ENCODE measurements at regions not wholly inside any gene's neighbourhood (a gene's known extent, or its start where the extent isn't known, plus 50 kb on each side); places are given as distances from the start of the nearest gene placed in this dataset.
"Not testable (repeated sequence)": the region's sequence is repeated elsewhere in the genome, so short reads cannot be mapped to it uniquely, and the experiment has no call there.

DNA sequence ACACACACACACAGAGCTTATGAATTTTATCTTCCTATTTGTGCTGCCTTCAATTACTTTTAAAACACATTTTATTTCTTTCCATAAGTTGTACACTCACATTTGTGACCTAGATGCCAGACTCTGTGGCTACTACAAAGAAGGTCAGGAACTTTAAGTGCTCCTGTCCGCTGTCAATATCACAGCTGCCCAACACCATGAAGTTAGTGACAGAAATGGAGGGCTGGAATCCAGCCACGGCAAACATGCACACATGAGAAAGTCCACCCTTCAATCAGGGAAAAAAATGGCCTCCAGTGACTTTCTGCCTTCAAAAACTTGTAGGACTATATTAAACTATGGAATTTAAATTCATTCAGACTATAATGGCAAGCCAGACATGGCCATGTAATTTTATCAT lies 334.4 kb upstream of the FSTL5 start:
- no peak overlapping the region for H3K4me3 ChIP-seq (ENCODE audit: low read length)
- no peak for DNase-seq (ENCODE audit: low read depth)
- TF ChIP-seq, protein P1, sequence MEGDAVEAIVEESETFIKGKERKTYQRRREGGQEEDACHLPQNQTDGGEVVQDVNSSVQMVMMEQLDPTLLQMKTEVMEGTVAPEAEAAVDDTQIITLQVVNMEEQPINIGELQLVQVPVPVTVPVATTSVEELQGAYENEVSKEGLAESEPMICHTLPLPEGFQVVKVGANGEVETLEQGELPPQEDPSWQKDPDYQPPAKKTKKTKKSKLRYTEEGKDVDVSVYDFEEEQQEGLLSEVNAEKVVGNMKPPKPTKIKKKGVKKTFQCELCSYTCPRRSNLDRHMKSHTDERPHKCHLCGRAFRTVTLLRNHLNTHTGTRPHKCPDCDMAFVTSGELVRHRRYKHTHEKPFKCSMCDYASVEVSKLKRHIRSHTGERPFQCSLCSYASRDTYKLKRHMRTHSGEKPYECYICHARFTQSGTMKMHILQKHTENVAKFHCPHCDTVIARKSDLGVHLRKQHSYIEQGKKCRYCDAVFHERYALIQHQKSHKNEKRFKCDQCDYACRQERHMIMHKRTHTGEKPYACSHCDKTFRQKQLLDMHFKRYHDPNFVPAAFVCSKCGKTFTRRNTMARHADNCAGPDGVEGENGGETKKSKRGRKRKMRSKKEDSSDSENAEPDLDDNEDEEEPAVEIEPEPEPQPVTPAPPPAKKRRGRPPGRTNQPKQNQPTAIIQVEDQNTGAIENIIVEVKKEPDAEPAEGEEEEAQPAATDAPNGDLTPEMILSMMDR (IDR thresholded peaks at IDR 0.05; ENCODE audit: insufficient read depth, low read depth, low read length, missing control alignments): no peak

DNA sequence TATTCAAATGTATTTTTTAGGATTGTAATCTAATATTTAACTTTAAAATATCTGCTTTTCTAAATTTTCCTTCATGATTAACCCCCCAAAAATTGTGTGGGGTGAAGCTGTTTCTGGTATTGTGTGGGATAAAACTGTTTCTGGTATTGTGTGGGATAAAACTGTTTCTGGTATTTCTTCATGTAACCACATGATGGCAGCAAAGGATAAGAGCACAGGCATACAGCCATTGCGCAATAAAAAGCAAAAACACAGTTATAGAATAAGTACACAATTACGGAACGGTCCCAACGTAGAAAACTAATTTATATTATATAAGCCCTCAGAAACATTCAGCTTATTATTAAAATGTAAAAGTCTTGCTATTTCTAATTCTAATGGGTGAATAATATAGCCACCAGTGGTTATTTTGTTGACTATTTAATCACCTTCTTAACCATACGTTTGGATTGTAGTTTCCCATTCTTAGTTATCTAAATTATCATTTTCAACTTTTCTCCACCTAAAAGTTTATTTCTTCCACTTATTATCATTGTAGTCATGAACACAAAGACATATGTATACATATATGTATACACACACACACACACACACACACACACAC lies 333.9 kb upstream of the FSTL5 start:
- TF ChIP-seq, protein P1 (IDR thresholded peaks at IDR 0.05; ENCODE audit: insufficient read depth, low read depth, low read length, missing control alignments): peak; percentile 81
- peak; percentile 55 for DNase-seq (ENCODE audit: low read depth)
- no peak overlapping the region for H3K4me3 ChIP-seq (ENCODE audit: low read length)

DNA sequence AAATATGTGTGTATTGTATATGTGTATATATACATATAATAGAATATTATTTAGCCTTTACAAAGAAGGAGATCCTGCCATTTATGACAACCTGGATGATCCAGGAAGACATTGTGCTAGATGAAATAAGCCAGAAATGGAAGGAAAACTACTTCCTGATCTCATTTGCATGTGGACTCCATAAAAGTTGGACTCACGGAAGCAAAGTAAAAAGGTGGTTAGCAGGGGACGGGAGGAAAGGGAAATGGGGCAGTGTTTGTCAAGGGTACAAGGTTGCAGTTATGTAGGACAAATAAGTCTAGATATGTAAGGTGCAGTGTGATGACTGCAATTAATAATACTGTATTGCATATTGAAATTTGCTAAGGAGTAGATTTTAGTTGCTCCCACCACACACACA lies 331.1 kb upstream of the FSTL5 start:
- DNase-seq (ENCODE audit: low read depth): no peak
- H3K4me3 ChIP-seq (ENCODE audit: low read length): no peak overlapping the region
- TF ChIP-seq, protein P1 (IDR thresholded peaks at IDR 0.05; ENCODE audit: insufficient read depth, low read depth, low read length, missing control alignments): no peak

DNA sequence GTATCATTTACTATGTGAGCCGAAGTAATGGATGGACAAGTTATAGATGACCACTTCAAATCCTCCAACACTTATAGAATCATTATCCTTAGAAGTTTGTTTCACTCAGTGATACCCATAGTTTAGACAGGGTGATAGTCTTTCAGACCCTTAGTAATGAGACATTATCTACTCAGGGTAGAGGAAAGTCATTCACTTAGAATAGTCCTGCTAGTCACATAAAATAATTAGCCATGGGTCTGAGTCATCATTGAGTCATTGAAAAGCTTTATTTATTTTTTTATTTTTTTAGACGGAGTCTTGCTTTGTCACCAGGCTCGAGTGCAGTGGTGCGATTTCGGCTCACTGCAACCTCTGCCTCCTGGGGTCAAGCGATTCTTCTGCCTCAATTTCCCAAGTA lies 321.7 kb upstream of the FSTL5 start:
- DNase-seq (ENCODE audit: low read depth): peak; percentile 67
- TF ChIP-seq, protein P1 (IDR thresholded peaks at IDR 0.05; ENCODE audit: insufficient read depth, low read depth, low read length, missing control alignments): no peak

DNA sequence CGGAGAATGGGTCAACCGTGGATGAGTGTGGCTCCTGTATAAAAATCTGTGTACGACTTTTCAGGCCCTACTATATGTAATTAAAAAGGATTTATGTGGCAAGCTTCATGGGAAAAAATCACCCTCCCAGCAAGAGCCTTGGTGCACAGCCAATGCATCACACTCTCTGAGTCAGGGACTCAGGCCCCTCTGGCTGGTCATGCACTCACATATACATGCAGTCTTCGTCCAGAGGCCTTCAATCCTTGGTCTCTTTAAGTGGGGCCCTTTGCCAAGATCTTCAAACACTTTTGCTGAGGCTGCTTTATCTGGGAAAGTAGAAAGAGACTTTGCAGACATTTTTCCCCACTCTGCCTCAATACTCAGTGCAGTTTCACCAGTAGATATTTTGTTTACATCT lies 311.4 kb upstream of the FSTL5 start:
- H3K4me3 ChIP-seq (ENCODE audit: low read length): no peak overlapping the region
- TF ChIP-seq, protein P1 (IDR thresholded peaks at IDR 0.05; ENCODE audit: insufficient read depth, low read depth, low read length, missing control alignments): no peak
- no peak for DNase-seq (ENCODE audit: low read depth)

More for the DNA sequence above, 321.7 kb upstream of the FSTL5 start:
- H3K4me3 ChIP-seq (ENCODE audit: low read length): no peak overlapping the region

DNA sequence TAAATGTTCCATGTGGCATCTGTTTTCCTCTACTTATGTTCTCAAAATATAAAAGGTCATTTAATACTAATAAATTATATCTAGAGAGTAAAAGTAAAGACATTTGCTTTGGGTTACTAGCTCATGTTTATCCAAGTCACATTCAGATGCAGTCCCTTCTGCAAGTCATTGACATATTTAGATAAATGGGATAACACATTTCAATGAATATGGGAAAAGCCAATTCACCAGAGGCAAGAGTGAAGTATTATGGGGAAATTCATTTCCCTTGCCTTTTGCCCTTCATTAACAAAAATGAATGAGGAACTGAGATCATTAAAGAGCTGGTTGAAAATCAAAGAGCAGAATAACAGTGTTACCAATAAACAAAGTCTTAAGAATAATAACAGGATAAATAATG lies 306.2 kb upstream of the FSTL5 start:
- TF ChIP-seq, protein P1 (IDR thresholded peaks at IDR 0.05; ENCODE audit: insufficient read depth, low read depth, low read length, missing control alignments): no peak
- DNase-seq (ENCODE audit: low read depth): no peak
- no peak overlapping the region for H3K4me3 ChIP-seq (ENCODE audit: low read length)

DNA sequence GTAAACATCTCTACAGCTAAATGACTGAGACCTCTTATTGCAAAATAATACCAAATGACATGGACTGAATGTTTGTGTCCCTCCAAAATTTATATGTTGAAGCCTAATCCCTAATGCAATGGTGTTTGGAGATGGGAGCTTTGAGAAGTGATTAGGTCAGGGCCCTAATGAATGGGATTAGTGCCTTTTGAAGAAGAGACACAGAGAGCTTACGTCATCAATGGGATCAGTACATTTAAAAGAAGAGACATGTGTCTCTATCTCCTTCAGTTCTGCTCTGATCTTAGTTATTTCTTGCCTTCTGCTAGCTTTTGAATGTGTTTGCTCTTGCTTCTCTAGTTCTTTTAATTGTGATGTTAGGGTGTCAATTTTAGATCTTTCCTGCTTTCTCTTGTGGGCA lies 301.6 kb upstream of the FSTL5 start:
- H3K4me3 ChIP-seq (ENCODE audit: low read length); DNase-seq (ENCODE audit: low read depth): not testable (repeated sequence)
